Psoas muscle (tissue), 7 donors: ENCODE measurements at regions not wholly inside any gene's neighbourhood (a gene's known extent, or its start where the extent isn't known, plus 50 kb on each side); places are given as distances from the start of the nearest gene placed in this dataset.

Experiments
- ATAC-seq, 4 donors: fragments of 200-7000 bp; cut with Tn5 transposase; one replicate each; pipeline ENCODE4 v1.9.1; 2020; ENCODE audit warnings: moderate library complexity in 3 of 4, mild to moderate bottlenecking in 2 of 4
- DNase-seq, 2 donors: peaks; one replicate each; pipeline ENCODE4 v3.0.0-alpha.2; 2020
- H3K27ac ChIP-seq: fragments of 200-600 bp; one replicate; pipeline ENCODE4 v1.8.0; 2022
- H3K27me3 ChIP-seq, 3 donors: fragments of 200-600 bp in 1 of 3; one replicate each; pipeline versions ENCODE4 v1.6.1 to v1.8.0; 2013 to 2022; ENCODE audit warnings: low read length in 2 of 3, mild to moderate bottlenecking in 2 of 3, moderate library complexity in 1 of 3; ENCODE audit not compliant: insufficient read depth in 3 of 3
- H3K36me3 ChIP-seq, 2 donors: fragments of 200-600 bp in 1 of 2; one replicate each; pipeline versions ENCODE4 v1.6.1 to v1.8.0; 2013 to 2022; ENCODE audit warnings: low read depth in 1 of 2, mild to moderate bottlenecking in 1 of 2, moderate library complexity in 1 of 2; ENCODE audit not compliant: insufficient read depth in 1 of 2
- H3K4me1 ChIP-seq: fragments of 200-600 bp; one replicate; pipeline ENCODE4 v1.8.0; 2022
- H3K4me3 ChIP-seq: fragments of 200-600 bp; one replicate; pipeline ENCODE4 v1.8.0; 2022; ENCODE audit warnings: mild to moderate bottlenecking
- H3K9me3 ChIP-seq: fragments of 200-600 bp; one replicate; pipeline ENCODE4 v1.8.0; 2022
- CTCF ChIP-seq: fragments of 200-600 bp; IDR thresholded peaks from one replicate; pipeline ENCODE4 v1.8.0; 2022; ENCODE audit warnings: antibody characterized with exemption
- WGBS, 3 donors: extraction: QIAGEN DNeasy Blood & Tissue Kit; methylation state at CpG; one replicate each; pipeline versions ENCODE4 v1.1.6 to v1.1.7; 2013; 5-methylcytosine and 5-hydroxymethylcytosine counted together
- intact Hi-C, 2 donors: fragments of 100-400 bp; cut with DNase I; formaldehyde crosslinking; loops; one replicate each; pipeline versions ENCODE4 v1.11.0 to v1.14.2; 2022
- donor health status: healthy with polysubstance abuse.
- donor health status: DM: no; HTN: no; CAD: no; lungs with moderate emphysema.
- donor health status: Bipolar disorder and iron deficiency.
- donor health status: healthy.
- donor health status: DM: yes; HTN: yes; CAD: no.
- donor health status: DM: no; HTN: no; CAD: no.
- donor health status: DM: yes; HTN: yes; CAD: no.

- Histone ChIP-seq H3K27me3 (no peaks in the 10 kb centered on the region), H3K27ac (no peak overlapping the region), H3K9me3 (no peaks in the 10 kb centered on the region), H3K4me1 (peaks cover 9% of the 10 kb centered on the region), H3K36me3 (no peaks in the 10 kb centered on the region), H3K4me3 (no peak overlapping the region)
- intact Hi-C loops, result no loop called here
- TF ChIP-seq CTCF, result no peak
- 80 to 88% (median 82%) methylated on average over 2 of the region's 2 CpGs for WGBS, 3 donors
- ATAC-seq, result no peak
- DNase-seq, result no peak
Measured at GRCh38 chr9:81855538-81855937, 72.7 kb upstream of the SPATA31D4 start.

- no peak for DNase-seq
- ATAC-seq, result no peak
- WGBS, 3 donors, result 44 to 63% (median 50%) methylated on average over 6 of the region's 6 CpGs
- Histone ChIP-seq H3K4me3 (no peak overlapping the region), H3K9me3 (no peaks in the 10 kb centered on the region), H3K27ac (no peak overlapping the region), H3K27me3 (no peaks in the 10 kb centered on the region), H3K4me1 (no peaks in the 10 kb centered on the region), H3K36me3 (no peaks in the 10 kb centered on the region)
- intact Hi-C loops, result no loop called here
- TF ChIP-seq CTCF, result no peak
Measured at GRCh38 chr9:81858657-81859430, 69.4 kb upstream of the SPATA31D4 start.

- ATAC-seq (no peak), DNase-seq (no peak)
- no peak overlapping the region for H3K27ac ChIP-seq
- no peaks in the 10 kb centered on the region for H3K27me3 ChIP-seq
- no peaks in the 10 kb centered on the region for H3K36me3 ChIP-seq
- H3K4me3 ChIP-seq, result no peak overlapping the region
- H3K9me3 ChIP-seq, result no peaks in the 10 kb centered on the region
- no peak for TF ChIP-seq CTCF
- 89 to 96% (median 91%) methylated on average over 8 of the region's 8 CpGs for WGBS, 3 donors
- no peaks in the 10 kb centered on the region for H3K4me1 ChIP-seq
- intact Hi-C loops, result no loop called here
Measured at GRCh38 chr9:81860581-81860980, 67.6 kb upstream of the SPATA31D4 start.

GRCh38 chr9:81861644-81862043, 66.6 kb upstream of the SPATA31D4 start:
- intact Hi-C loops, result no loop called here
- no peak for TF ChIP-seq CTCF
- H3K9me3 ChIP-seq, result no peaks in the 10 kb centered on the region
- WGBS, 3 donors, result 80 to 96% (median 80%) methylated on average over 1 of the region's 1 CpG
- DNase-seq (no peak), ATAC-seq (no peak)
- no peaks in the 10 kb centered on the region for H3K36me3 ChIP-seq
- no peaks in the 10 kb centered on the region for H3K27me3 ChIP-seq
- no peak overlapping the region for H3K4me3 ChIP-seq
- no peaks in the 10 kb centered on the region for H3K4me1 ChIP-seq
- H3K27ac ChIP-seq, result no peak overlapping the region

GRCh38 chr9:81868145-81868544, 60.1 kb upstream of the SPATA31D4 start:
- ATAC-seq, result no peak
- intact Hi-C loops, result no loop called here

More at GRCh38 chr9:81868145-81868544, 60.1 kb upstream of the SPATA31D4 start:
- no peak for TF ChIP-seq CTCF
- Histone ChIP-seq H3K4me3 (no peak overlapping the region), H3K4me1 (no peaks in the 10 kb centered on the region), H3K9me3 (no peaks in the 10 kb centered on the region), H3K27me3 (no peaks in the 10 kb centered on the region), H3K27ac (no peak overlapping the region), H3K36me3 (no peaks in the 10 kb centered on the region)
- WGBS, 3 donors, result 42 to 58% (median 46%) methylated on average over 3 of the region's 3 CpGs
- DNase-seq, result no peak
